IMR-90 (cell line): ENCODE measurements at regions not wholly inside any gene's neighbourhood (a gene's known extent, or its start where the extent isn't known, plus 50 kb on each side); places are given as distances from the start of the nearest gene placed in this dataset.

Experiments
- ATAC-seq: fragments of 200-7000 bp; cut with Tn5 transposase; 2 replicates; pipeline ENCODE4 v1.9.1; 2020; ENCODE audit warnings: low read depth, mild to moderate bottlenecking, moderate library complexity
- BruUV-seq: library from RNA; stranded (reverse); fragments of 400-500 nt; replicated peaks from 2 replicates; lab custom pipeline; 2021; lab: Mats Ljungman, UMichigan
- CTCF ChIA-PET: fragments of 300-600 bp; formaldehyde crosslinking; extraction: SDS; loops from one replicate; lab custom pipeline; 2021; ENCODE audit warnings: antibody characterized with exemption; lab: Yijun Ruan, JAX
- POLR2A ChIA-PET: fragments of 300-600 bp; sonication (Branson Sonifier 250); formaldehyde crosslinking; loops from one replicate; lab custom pipeline; 2022; ENCODE audit warnings: antibody characterized with exemption; ENCODE audit not compliant: unreplicated experiment; lab: Charles Lee
- DNase-seq: peaks from one replicate; pipeline ENCODE4 v3.0.0; 2013
- H2AFZ ChIP-seq: replicated peaks from 2 replicates; pipeline ENCODE3; 2013; ENCODE audit warnings: low read length, mild to moderate bottlenecking; ENCODE audit not compliant: poor library complexity
- H2AK5ac ChIP-seq: 2 replicates; pipeline ENCODE4 v1.6.1; 2013; ENCODE audit warnings: low read depth, low read length, inconsistent platforms
- H2AK9ac ChIP-seq: replicated peaks from 2 replicates; pipeline ENCODE3; 2013; ENCODE audit warnings: mild to moderate bottlenecking, low read depth, low read length, moderate library complexity; ENCODE audit not compliant: poor library complexity
- H2BK120ac ChIP-seq: 2 replicates; pipeline ENCODE4 v1.6.1; 2013; ENCODE audit warnings: low read depth, low read length, inconsistent platforms
- H2BK15ac ChIP-seq: 3 replicates; pipeline ENCODE4 v1.6.1; 2013; ENCODE audit warnings: low read depth, low read length, inconsistent platforms
- H2BK20ac ChIP-seq: 2 replicates; pipeline ENCODE4 v1.6.1; 2013; ENCODE audit warnings: low read depth, mild to moderate bottlenecking, inconsistent platforms, low read length, moderate library complexity
- H2BK5ac ChIP-seq: 2 replicates; pipeline ENCODE4 v1.6.1; 2013; ENCODE audit warnings: mild to moderate bottlenecking, low read depth, low read length, inconsistent platforms; ENCODE audit not compliant: poor library complexity, severe bottlenecking
- H3K14ac ChIP-seq: replicated peaks from 2 replicates; pipeline ENCODE4 v1.6.1; 2013; ENCODE audit warnings: low read depth, low read length, inconsistent platforms
- H3K18ac ChIP-seq: 2 replicates; pipeline ENCODE4 v1.6.1; 2013; ENCODE audit warnings: low read depth, low read length, control low read depth
- H3K23ac ChIP-seq: 2 replicates; pipeline ENCODE4 v1.6.1; 2013; ENCODE audit warnings: low read depth, low read length, inconsistent platforms
- H3K27ac ChIP-seq: 2 replicates; pipeline ENCODE4 v1.5.1; 2013; ENCODE audit warnings: mild to moderate bottlenecking, control low read depth, low read length; ENCODE audit not compliant: insufficient read depth
- H3K27me3 ChIP-seq: 2 replicates; pipeline ENCODE4 v1.6.1; 2013; ENCODE audit warnings: low read length; ENCODE audit not compliant: control insufficient read depth, insufficient read depth
- H3K36me3 ChIP-seq: 2 replicates; pipeline ENCODE4 v1.6.1; 2013; ENCODE audit warnings: low read length, mixed read lengths; ENCODE audit not compliant: control insufficient read depth, insufficient read depth
- H3K4ac ChIP-seq: 2 replicates; pipeline ENCODE4 v1.6.1; 2013; ENCODE audit warnings: low read depth, low read length, inconsistent platforms
- H3K4me1 ChIP-seq: 2 replicates; pipeline ENCODE4 v1.6.1; 2013; ENCODE audit warnings: low read length, mixed read lengths; ENCODE audit not compliant: control insufficient read depth, insufficient read depth
- H3K4me2 ChIP-seq: 2 replicates; pipeline ENCODE4 v1.6.1; 2013; ENCODE audit warnings: low read depth, mild to moderate bottlenecking, control low read depth, low read length, moderate library complexity
- H3K4me3 ChIP-seq: 2 replicates; pipeline ENCODE4 v1.5.1; 2013; ENCODE audit warnings: low read depth, mild to moderate bottlenecking, control low read depth, low read length, moderate library complexity; ENCODE audit not compliant: insufficient read depth
- H3K56ac ChIP-seq: 2 replicates; pipeline ENCODE4 v1.6.1; 2013; ENCODE audit warnings: low read length, inconsistent platforms; ENCODE audit not compliant: insufficient read depth; ENCODE audit errors: extremely low read depth
- H3K79me1 ChIP-seq, 2 experiments: 2 replicates each; pipeline ENCODE4 v1.6.1; 2013; ENCODE audit warnings: low read length in 2 of 2, inconsistent platforms in 1 of 2, low read depth in 1 of 2
- H3K9ac ChIP-seq: 2 replicates; pipeline ENCODE4 v1.6.1; 2013; ENCODE audit warnings: low read depth, low read length, control low read depth
- H3K9me1 ChIP-seq: 2 replicates; pipeline ENCODE4 v1.6.1; 2013; ENCODE audit warnings: low read length, inconsistent platforms; ENCODE audit not compliant: insufficient read depth
- H3K9me3 ChIP-seq: 2 replicates; pipeline ENCODE4 v1.6.1; 2013; ENCODE audit warnings: low read length; ENCODE audit not compliant: control insufficient read depth, insufficient read depth
- H4K20me1 ChIP-seq: 2 replicates; pipeline ENCODE4 v1.6.1; 2013; ENCODE audit warnings: low read length, inconsistent platforms; ENCODE audit not compliant: insufficient read depth
- H4K5ac ChIP-seq: 2 replicates; pipeline ENCODE4 v1.6.1; 2013; ENCODE audit warnings: mild to moderate bottlenecking, low read depth, low read length, control low read depth
- H4K8ac ChIP-seq, 2 experiments: 2 replicates each; pipeline ENCODE4 v1.6.1; 2013; ENCODE audit warnings: low read depth in 2 of 2, low read length in 2 of 2, control low read depth in 1 of 2, inconsistent platforms in 1 of 2
- H4K91ac ChIP-seq: 2 replicates; pipeline ENCODE4 v1.6.1; 2013; ENCODE audit warnings: low read depth, low read length, inconsistent platforms; ENCODE audit not compliant: insufficient read depth
- dilution Hi-C: fragments of 300-500 bp; cut with HindIII; formaldehyde crosslinking; loops from one replicate; pipeline ENCODE4 v1.14.3; 2018; ENCODE audit warnings: low sequenced_read_pairs; ENCODE audit not compliant: unreplicated experiment
- in situ Hi-C: fragments of 300-500 bp; cut with MboI; formaldehyde crosslinking; loops from 3 replicates; pipeline ENCODE4 v1.14.3; 2019; ENCODE audit warnings: low sequenced_read_pairs, inconsistent platforms, mixed read lengths
- intact Hi-C: fragments of 100-400 bp; cut with micrococcal nuclease; formaldehyde crosslinking; loops from 2 replicates; pipeline ENCODE4 v1.10.0; 2022
- TF ChIP-seq, protein P1 (sequence below): fragments of 150-350 bp; IDR thresholded peaks from 2 replicates; pipeline ENCODE4 v1.6.1; 2017; ENCODE audit warnings: mild to moderate bottlenecking, antibody characterized with exemption, low read length, low read depth

DNA sequence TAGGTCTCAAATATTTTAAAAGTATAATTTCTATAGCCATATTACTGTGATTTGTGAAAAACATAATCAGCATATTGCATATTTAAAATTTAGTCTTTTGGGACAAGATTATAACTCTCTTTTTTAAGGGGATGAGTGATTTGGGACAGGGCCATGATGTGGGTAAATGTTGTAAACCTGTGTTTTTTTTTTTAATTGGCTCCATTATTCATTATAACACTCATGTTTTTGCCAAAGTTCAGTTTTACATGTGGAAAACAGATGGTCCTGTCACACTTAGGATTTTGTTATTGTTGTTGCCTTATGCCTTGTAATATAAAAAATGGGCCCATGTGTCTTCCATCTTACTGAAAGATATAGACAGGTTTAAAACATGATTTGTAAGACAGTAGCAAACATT, 1413.5 kb upstream of the RAG2 start:
- Histone ChIP-seq H4K20me1 (no peaks in the 10 kb centered on the region), H3K79me1 (no peaks in the 10 kb centered on the region), H3K9me3 (no peaks in the 10 kb centered on the region), H3K4me3 (no peak overlapping the region), H3K9ac (no peak overlapping the region), H3K4me1 (no peaks in the 10 kb centered on the region), H3K14ac (no peak overlapping the region), H3K27ac (no peak overlapping the region), H2BK120ac (no peak overlapping the region), H4K8ac (no peak overlapping the region), H2AK5ac (no peak overlapping the region), H2AFZ (no peak overlapping the region), H2BK5ac (no peak overlapping the region), H4K91ac (no peak overlapping the region), H3K4ac (no peak overlapping the region), H3K36me3 (no peaks in the 10 kb centered on the region), H3K9me1 (no peaks in the 10 kb centered on the region), H2AK9ac (no peak overlapping the region), H3K18ac (no peak overlapping the region), H3K4me2 (no peak overlapping the region), H3K27me3 (no peaks in the 10 kb centered on the region), H4K5ac (no peak overlapping the region), H2BK15ac (no peak overlapping the region), H3K56ac (no peak overlapping the region), H3K23ac (no peak overlapping the region), H2BK20ac (no peak overlapping the region)
- BruUV-seq: no TSS peak
- dilution Hi-C loops (no loop called here), in situ Hi-C loops (no loop called here), intact Hi-C loops (no loop called here)
- CTCF ChIA-PET: no interaction called here
- no peak for ATAC-seq
- TF ChIP-seq, protein P1, sequence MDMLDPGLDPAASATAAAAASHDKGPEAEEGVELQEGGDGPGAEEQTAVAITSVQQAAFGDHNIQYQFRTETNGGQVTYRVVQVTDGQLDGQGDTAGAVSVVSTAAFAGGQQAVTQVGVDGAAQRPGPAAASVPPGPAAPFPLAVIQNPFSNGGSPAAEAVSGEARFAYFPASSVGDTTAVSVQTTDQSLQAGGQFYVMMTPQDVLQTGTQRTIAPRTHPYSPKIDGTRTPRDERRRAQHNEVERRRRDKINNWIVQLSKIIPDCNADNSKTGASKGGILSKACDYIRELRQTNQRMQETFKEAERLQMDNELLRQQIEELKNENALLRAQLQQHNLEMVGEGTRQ: no peak
- DNase-seq: no peak
- POLR2A ChIA-PET: no interaction called here
